ENCODE measurements at regions not wholly inside any gene's neighbourhood (a gene's known extent, or its start where the extent isn't known, plus 50 kb on each side); places are given as distances from the start of the nearest gene placed in this dataset.

GRCh38 chr11:19633276-19633675, 79.4 kb upstream of the NAV2 start:
- TF ChIP-seq CTCF (IDR thresholded peaks at IDR 0.05) (no peak), REST (IDR thresholded peaks at IDR 0.05; ENCODE audit: insufficient read depth in 1 of 2, low read depth in 2 of 2, low read length in 1 of 2) (no peak), POLR2AphosphoS5 (IDR thresholded peaks at IDR 0.05; ENCODE audit: low read depth, low read length) (no peak), SIN3A (IDR thresholded peaks at IDR 0.05; ENCODE audit: borderline replicate concordance, insufficient read depth, low read depth, low read length) (no peak), TCF7L2 (IDR thresholded peaks at IDR 0.05; ENCODE audit: low read depth, low read length) (no peak)
